Loucy (cell line): ENCODE measurements at regions not wholly inside any gene's neighbourhood (a gene's known extent, or its start where the extent isn't known, plus 50 kb on each side); places are given as distances from the start of the nearest gene placed in this dataset.

Source experiments
- CTCF ChIP-seq: fragments of 200-600 bp; sonication (generic); conservative IDR thresholded peaks from 2 replicates; pipeline ENCODE4 v1.5.1; 2014; ENCODE audit warnings: mild to moderate bottlenecking, antibody characterized with exemption, low read length
- EZH2phosphoT487 ChIP-seq: fragments of 200-600 bp; IDR thresholded peaks from 2 replicates; pipeline ENCODE4 v1.6.1; 2018; ENCODE audit warnings: antibody characterized with exemption, mild to moderate bottlenecking, moderate library complexity, borderline replicate concordance

GRCh38 chr11:130612291-130612851 lies 163.9 kb downstream of the ADAMTS15 start:
- TF ChIP-seq CTCF (no peak), EZH2phosphoT487 (no peak)
